IPS DF 19.7 (cell line): ENCODE measurements at regions not wholly inside any gene's neighbourhood (a gene's known extent, or its start where the extent isn't known, plus 50 kb on each side); places are given as distances from the start of the nearest gene placed in this dataset.

ENCODE experiments used
- DNase-seq: peaks from one replicate; pipeline ENCODE4 v3.0.0-alpha.2; 2013; ENCODE audit warnings: low read depth, low spot score

DNA sequence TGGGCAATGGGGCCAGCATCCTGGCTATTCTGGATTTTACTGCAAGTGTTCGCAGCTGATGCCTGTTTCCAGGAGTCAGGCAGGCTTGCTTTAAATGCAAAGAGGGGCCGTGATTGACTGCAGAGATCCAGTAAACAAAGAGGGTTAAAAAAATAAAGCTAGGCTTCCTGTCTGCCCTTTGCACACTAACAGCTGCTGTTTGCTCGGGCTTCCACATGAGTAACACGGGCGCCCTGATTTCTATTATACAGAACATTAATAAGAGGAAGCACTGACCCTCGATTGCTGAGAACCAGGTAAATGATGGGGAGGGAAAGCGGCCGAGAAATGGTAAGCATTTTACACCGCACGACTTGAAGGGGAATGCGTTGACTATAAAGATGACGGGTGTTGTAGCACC, 254.2 kb upstream of the ZNF507 start:
- DNase-seq, result no peak

DNA sequence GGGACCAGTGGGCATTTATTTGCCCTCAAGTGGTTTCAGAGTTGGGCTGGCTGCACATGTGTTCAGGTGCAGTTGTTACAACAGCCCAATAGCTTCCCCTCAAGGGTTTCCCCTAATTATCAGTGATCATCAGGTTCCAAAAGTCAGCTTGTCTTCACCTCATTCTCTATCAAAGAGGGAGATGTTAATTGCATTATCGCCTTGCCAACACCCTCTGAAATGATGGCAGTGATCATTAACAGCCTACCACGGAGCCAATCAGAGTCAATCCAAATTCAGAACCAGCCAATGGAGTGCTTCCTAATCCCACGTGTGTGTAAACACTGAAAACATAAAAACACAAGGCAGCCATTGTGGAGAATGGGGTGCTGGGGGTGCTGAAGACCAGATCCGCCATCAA, 248.4 kb upstream of the ZNF507 start:
- DNase-seq, result no peak

DNA sequence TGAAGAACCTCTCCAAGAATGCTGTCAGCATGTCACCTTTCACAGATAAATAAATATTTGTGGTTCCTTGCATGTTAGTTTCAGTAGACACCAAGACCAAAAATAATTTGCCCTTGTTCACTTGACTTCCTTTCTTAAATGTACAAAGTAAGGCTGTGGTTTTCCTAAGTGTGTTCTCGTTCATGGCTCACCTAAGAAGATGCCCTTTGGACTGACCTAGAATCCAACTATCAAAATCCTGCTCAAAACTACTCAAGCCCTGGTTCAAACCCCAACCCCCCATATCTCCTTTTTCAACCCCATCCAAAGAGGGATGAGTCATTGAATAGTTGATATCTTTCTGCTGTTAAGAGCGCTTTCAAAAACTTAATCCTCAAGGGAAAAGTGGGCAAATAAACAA, 247.8 kb upstream of the ZNF507 start:
- no peak for DNase-seq

GRCh38 chr19:32098968-32099367, 246.4 kb upstream of the ZNF507 start:
- DNase-seq, result no peak

DNA sequence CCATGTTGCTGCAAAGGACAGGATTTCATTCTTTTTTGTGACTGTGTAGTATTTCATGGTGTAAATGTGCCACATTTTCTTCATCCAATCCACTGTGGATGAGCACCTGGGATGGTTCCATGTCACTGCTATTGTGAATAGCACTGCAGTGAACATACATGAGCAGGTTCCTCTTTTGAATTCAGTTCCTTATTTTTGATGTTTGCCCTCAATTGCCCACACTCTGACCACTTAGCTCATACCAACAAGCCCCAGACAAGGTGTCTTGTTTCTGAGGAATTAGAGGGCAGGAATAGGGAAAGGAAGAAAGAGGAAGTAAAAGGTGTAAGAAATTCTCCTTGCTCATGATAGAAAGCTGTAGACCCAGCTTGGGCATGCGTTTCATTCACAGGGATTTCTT, 244.2 kb upstream of the ZNF507 start:
- no peak for DNase-seq

- no peak for DNase-seq
These were observed 241.9 kb upstream of the ZNF507 start for GRCh38 chr19:32103541-32103940.

DNA sequence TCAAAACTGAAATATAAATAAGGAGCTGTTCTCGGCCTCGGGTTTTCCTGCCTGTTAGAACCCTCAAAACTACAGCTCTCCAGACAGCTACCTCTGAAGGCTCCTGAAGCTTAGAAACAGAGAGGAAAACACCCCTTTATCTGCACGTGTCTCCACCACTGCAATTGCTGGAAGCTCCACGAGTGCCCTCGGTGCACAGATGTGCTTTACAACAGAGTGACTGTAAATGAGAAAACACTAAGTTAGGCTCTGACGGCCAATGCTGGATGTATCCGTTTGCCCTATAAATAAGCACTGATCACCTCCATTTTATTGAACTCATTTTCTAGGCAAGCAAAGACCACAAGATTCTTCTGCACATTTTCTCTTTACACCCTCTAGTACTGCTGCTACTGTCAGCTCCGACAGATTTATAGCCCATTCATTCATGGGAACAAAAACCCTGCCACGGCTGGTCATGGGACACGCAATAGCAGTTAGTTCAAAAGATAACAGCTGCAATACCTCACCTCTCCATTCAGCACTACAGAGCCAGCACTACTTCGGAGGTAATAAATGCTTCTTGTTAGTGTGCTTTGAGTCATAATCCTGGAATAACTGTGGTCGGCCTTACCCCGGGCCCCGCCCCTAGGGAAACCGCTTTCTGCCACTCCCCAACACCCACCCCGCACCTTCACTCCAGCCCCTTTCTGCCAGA, 241.1 kb upstream of the ZNF507 start:
- no peak for DNase-seq

DNA sequence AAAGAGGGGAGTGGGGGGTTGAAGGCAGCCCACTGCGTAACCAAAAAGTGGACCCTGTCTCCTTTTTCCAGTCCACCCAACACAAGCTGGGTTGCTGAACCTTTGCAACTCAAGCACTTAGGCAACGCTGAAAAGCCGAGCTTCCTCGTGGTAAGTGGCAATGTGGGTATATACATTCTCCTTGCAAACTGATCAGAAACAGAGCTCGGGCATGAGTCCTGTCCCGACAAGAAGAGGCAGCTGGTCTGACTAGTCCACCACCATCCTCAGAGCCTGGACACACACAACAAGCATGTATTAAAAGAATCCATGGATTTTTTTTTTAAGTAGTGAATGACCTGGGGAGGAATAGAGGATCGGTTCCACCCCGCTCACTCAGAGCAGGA, 240.6 kb upstream of the ZNF507 start:
- no peak for DNase-seq

DNA sequence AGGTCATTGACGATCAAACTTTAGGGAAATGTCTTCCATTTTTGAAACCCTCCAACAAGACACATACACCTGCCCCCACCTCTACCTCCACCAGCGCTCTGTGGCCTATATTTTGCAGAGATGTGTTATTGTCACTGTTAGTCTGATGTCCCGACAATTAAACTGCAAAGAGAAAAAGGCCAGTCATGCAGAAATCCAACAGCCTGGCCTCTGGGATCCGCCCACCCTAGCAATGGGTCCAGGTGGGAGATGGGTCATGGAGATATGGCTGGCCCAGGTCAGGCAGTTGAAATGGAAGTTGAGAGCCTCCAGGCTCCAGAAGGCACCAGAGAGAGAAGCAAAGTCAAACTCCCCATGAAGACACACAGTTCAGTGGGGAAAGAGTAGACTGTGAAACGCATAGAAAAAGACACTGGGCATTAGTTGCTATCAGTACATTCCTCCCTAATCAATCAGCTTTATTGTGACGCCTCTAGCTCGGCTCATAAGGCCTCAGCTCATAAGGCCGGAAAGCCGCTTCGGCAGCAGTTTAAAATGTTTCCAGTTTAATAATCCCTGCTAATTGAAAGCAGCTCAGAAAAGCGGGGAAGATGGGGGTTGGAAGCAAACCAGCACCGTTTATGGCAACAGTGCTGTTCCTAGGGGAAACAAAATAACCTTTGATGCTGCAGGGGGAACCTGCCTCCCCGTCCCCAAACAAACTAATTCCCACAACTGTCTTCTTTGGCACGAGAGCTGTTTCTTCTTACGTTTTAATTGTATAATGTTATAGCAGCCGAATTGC, 239.7 kb upstream of the ZNF507 start:
- no peak for DNase-seq

DNA sequence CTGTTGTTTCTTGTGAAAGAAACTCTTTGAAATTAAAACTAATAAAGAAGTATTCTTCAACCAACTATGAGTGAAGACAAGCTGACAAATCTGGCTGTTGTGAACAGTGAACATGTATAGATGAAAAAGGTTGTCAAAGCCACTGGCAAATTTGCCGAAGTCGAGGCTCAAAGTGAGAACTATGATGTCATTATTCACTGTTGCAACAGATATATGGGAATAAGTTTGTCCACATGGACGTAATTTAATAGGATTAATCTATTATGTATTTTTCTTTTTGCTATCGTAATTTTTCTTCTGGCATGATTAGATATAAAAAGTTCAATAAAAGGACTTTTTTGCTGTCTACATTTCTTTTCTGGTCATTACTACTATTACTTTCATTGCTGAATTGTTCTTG, 223.2 kb upstream of the ZNF507 start:
- DNase-seq, result no peak

DNA sequence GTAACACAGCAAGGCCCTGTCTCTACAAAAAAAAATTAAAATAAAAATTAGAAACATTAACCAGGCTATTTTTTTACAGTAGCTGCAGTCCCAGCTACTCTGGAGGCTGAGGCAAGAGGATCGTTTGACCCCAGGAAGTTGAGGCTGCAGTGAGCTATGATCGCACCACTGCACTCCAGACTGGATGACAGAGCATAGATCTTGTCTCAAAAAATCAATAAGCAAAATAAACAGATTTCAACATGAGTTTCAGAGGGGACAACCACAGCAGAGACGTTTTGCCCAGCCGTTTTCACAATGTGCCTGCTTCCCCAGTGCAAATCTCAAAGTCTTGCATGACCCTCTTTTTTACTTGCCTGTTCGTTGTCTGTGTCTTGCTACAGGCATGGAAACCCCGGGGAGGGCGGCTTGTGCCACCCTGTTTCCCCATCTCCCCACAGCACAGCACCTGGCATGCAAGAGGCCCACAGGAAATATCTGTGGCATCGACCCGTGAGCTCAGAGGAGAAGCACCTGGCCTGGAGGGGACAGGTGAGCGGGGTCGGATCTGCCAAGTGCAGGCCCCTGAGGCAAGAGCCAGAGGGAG, 222.0 kb upstream of the ZNF507 start:
- DNase-seq, result no peak

DNA sequence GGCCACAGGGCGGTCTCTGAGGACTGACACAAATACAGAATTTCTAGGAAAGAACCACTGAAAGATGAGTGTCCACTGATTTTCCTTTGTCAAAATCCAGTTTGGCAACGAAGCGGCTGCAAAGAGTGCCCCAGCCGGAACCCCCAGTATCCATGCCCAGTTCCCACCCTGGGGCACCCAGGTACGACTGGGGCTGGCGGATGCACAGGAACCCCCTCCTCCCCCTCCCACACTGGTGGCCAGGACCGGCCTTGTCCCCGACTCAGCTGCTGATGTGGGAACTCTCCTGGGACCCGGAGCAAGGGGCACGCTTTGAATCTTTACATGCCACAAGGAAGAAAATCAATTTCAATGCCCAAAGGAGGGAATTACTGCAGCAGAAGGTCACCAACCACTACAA, 220.8 kb upstream of the ZNF507 start:
- DNase-seq, result no peak

- no peak for DNase-seq
These were observed 216.3 kb upstream of the ZNF507 start for GRCh38 chr19:32129141-32129540.

- DNase-seq, result no peak
These were observed 215.1 kb upstream of the ZNF507 start for GRCh38 chr19:32130332-32130731.

GRCh38 chr19:32131005-32131404, 214.4 kb upstream of the ZNF507 start:
- DNase-seq, result no peak

GRCh38 chr19:32138416-32138815, 207.0 kb upstream of the ZNF507 start:
- no peak for DNase-seq

DNA sequence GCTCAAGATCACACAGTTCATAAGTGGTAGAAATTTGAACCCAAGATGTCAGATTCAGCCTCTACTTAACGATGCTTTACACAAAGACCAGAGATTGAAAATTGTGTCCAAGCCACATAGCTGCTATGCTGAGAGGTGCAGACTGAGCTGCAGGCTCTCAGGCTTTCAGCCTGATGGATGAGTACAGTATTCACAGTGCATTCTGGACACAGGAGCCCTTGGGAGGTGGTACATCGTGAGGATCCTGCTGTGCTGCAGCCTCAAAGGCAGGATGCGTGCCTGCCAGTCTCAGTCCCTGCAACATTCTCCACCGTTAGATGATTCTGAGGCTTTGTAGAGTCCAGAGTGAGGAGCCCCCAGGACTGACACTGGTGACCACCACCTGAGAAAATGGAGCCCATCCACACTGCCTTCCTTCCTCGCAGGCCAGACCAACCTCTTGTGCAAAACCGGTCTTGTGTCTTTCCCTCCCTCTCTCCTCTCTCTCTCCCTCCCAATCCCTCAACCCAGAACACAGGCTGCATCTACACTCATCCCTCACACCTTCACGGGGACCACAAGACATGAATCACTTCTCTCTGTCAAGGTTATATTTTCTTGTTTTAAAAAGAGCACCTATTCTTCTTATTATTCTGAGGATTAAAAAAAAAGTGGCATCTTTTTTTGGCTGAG, 203.4 kb upstream of the ZNF507 start:
- DNase-seq, result no peak

DNA sequence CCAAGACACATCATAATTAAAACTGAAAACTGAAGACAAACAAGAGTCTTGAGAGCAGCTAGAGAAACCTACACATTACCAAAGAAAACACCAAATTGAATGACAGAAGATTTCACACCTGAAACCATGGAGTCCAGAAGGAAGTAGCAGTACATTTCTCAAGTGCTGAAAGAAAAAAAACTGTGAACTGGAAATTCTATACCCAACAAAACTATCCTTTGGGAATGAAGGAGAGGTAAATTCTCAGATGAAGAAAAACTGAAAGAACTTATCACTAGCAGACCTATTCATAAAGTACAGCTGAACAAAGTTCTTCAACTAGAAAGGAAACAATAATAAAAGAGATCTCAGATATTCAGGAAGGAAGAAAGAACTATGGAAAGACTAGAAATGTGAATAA, 198.7 kb upstream of the ZNF507 start:
- no peak for DNase-seq

- DNase-seq, result no peak
These were observed 194.8 kb upstream of the ZNF507 start for GRCh38 chr19:32150605-32151004.

DNA sequence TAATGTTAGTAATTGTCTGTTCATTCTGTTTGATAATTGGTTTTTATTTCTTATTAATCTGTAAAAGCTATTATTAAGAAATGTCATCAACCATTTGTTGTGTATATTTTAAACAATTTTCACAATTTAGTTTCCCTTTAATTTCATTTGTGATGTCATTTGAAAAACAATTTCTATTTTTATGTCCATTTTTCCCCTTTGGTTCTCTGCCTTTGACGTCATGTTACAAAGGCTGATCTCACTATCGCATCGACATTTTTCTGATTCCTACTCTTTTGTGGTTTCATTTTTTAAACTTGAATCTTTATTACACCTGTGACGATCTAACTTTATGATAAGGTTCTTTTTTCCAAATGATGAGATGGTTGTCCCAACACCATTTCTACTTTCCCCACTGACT, 191.0 kb upstream of the ZNF507 start:
- no peak for DNase-seq

DNA sequence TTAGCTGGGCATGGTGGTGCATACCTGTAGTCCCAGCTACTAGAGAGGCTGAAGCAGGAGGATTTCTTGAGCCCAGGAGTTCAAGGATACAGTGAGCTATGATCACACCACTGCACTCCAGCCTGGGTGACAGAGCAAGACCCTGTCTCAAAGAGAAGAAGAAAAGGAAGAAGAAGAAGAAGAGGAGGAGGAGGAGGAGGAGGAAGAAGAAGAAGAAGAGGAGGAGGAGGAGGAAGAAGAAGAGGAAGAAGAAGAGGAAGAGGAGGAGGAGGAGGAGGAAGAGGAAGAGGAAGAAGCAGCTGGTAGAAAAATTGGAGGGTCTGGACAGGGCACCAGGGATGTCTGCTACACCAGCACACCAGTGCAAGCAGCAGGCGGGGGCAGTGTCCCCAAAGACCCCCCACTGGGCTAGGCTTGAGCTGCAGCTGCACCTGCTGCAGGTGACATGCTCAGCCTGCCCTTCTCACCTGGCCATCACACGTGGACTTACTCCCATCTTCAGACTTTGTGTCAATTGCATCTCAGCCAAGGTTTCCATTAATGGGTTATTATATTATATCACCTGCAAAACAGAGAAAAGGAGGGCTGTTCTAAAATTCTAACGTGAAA, 180.9 kb upstream of the ZNF507 start:
- DNase-seq, result no peak

DNA sequence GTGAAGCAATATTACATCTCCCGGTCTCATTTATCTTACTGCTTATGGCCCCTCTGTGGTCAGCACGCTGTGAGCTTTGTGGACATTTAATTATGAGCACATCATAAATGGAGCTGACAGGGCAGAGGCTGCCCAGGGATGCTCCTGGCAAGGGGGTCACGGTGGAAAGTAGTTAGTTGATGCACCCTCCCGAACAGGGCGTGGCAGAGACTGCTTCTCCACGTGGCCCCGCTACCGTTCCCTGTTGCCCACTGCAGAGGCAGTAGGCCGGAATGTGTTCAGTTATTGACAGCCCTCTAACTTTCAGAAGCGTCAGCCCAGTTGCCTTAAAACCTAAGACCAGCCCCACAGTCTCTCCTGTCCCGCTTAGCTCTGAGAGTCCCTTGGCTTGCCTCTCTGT, 180.3 kb upstream of the ZNF507 start:
- no peak for DNase-seq
